ENCODE measurements at regions not wholly inside any gene's neighbourhood (a gene's known extent, or its start where the extent isn't known, plus 50 kb on each side); places are given as distances from the start of the nearest gene placed in this dataset.

GRCh38 chr9:23524607-23525155, 301.4 kb downstream of the ELAVL2 start:
- TF ChIP-seq CTCF (IDR thresholded peaks at IDR 0.05) (no peak), POLR2A (IDR thresholded peaks at IDR 0.05) (no peak)

Measured in prostate gland (tissue), 2 donors.